ENCODE measurements at regions not wholly inside any gene's neighbourhood (a gene's known extent, or its start where the extent isn't known, plus 50 kb on each side); places are given as distances from the start of the nearest gene placed in this dataset.

DNA sequence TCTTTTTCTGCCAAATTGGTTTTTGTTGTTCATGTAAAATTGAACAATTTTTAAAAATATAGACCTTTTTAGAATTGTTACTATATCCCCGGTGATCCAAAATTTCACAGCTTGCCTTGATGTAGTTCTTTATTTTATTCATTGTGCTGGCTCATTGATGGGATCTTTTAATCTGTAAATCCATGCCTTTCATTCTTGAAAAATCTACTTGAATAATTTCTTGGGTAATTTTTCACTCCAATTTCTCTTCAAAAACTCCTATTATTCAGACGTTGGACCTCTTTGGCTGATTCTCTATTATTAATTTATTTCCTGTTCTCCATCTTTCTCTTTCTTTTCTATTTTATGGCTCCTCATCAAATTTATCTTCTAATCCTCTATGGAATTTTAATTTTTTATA is 476.1 kb upstream of the CITED2 start:
- TF ChIP-seq ZNF347 (CRISPR knock-in tag; IDR thresholded peaks at IDR 0.05; ENCODE audit: low read depth) (no peak), ZNF165 (CRISPR knock-in tag; IDR thresholded peaks at IDR 0.05; ENCODE audit: borderline replicate concordance) (no peak), MED1 (CRISPR knock-in tag; IDR thresholded peaks at IDR 0.05; ENCODE audit: borderline replicate concordance) (no peak), PTTG1 (tag; IDR thresholded peaks at IDR 0.05; ENCODE audit: low read depth) (no peak), U2AF1 (optimal IDR thresholded peaks at IDR 0.05; ENCODE audit: low read depth, low read length) (no peak), RFX5 (IDR thresholded peaks at IDR 0.05; ENCODE audit: low read depth, low read length) (no peak), TRIM28 (IDR thresholded peaks at IDR 0.05) (no peak), ZNF197 (CRISPR knock-in tag; IDR thresholded peaks at IDR 0.05; ENCODE audit: low read depth) (no peak), BMI1 (IDR thresholded peaks at IDR 0.05; ENCODE audit: low read length) (no peak), SMAD1 (IDR thresholded peaks at IDR 0.05; ENCODE audit: low read depth, low read length, partially characterized antibody) (no peak), MEF2A (IDR thresholded peaks at IDR 0.05; ENCODE audit: control insufficient read depth, low read depth, low read length) (no peak), FOXJ3 (CRISPR knock-in tag; IDR thresholded peaks at IDR 0.05) (no peak), NFE2L1 (tag; IDR thresholded peaks at IDR 0.05; ENCODE audit: borderline replicate concordance, low read depth) (no peak), ZNF124 (CRISPR knock-in tag; IDR thresholded peaks at IDR 0.05) (no peak), FOXK2 (conservative IDR thresholded peaks at IDR 0.05 in 1 of 2, IDR thresholded peaks at IDR 0.05 in 1 of 2; ENCODE audit: low read depth in 2 of 2) (no peak), JUNB (CRISPR knock-in tag; conservative IDR thresholded peaks at IDR 0.05) (no peak)
- TF ChIP-seq, protein P1, sequence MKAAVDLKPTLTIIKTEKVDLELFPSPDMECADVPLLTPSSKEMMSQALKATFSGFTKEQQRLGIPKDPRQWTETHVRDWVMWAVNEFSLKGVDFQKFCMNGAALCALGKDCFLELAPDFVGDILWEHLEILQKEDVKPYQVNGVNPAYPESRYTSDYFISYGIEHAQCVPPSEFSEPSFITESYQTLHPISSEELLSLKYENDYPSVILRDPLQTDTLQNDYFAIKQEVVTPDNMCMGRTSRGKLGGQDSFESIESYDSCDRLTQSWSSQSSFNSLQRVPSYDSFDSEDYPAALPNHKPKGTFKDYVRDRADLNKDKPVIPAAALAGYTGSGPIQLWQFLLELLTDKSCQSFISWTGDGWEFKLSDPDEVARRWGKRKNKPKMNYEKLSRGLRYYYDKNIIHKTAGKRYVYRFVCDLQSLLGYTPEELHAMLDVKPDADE (conservative IDR thresholded peaks at IDR 0.05; ENCODE audit: control insufficient read depth, low read depth, low read length), result no peak
- TF ChIP-seq, protein P2, sequence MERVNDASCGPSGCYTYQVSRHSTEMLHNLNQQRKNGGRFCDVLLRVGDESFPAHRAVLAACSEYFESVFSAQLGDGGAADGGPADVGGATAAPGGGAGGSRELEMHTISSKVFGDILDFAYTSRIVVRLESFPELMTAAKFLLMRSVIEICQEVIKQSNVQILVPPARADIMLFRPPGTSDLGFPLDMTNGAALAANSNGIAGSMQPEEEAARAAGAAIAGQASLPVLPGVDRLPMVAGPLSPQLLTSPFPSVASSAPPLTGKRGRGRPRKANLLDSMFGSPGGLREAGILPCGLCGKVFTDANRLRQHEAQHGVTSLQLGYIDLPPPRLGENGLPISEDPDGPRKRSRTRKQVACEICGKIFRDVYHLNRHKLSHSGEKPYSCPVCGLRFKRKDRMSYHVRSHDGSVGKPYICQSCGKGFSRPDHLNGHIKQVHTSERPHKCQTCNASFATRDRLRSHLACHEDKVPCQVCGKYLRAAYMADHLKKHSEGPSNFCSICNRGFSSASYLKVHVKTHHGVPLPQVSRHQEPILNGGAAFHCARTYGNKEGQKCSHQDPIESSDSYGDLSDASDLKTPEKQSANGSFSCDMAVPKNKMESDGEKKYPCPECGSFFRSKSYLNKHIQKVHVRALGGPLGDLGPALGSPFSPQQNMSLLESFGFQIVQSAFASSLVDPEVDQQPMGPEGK (CRISPR knock-in tag; IDR thresholded peaks at IDR 0.05; ENCODE audit: borderline replicate concordance), result no peak
- TF ChIP-seq, protein P3, sequence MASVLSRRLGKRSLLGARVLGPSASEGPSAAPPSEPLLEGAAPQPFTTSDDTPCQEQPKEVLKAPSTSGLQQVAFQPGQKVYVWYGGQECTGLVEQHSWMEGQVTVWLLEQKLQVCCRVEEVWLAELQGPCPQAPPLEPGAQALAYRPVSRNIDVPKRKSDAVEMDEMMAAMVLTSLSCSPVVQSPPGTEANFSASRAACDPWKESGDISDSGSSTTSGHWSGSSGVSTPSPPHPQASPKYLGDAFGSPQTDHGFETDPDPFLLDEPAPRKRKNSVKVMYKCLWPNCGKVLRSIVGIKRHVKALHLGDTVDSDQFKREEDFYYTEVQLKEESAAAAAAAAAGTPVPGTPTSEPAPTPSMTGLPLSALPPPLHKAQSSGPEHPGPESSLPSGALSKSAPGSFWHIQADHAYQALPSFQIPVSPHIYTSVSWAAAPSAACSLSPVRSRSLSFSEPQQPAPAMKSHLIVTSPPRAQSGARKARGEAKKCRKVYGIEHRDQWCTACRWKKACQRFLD (CRISPR knock-in tag; IDR thresholded peaks at IDR 0.05), result no peak
- no peak overlapping the region for H3K4me2 ChIP-seq (ENCODE audit: insufficient read depth, low read length)
- intact Hi-C loops (cut with micrococcal nuclease), result no loop called here
- CTCF ChIA-PET (ENCODE audit: low intra/inter-chr PET ratio), result interaction anchor here (0.6 kb wide), 1 partner anchor 160 kb away, joined by 3 read pairs; no protein-coding TSS in a partner anchor
- in situ Hi-C loops (cut with MboI), result no loop called here
- 59% methylated on average over 2 of the region's 2 CpGs for WGBS (ENCODE audit: insufficient coverage, low coverage, missing lambda C conversion rate)
- H3K79me2 ChIP-seq (ENCODE audit: control insufficient read depth, insufficient read depth, low read length), result no peaks in the 10 kb centered on the region
- DNase-seq (ENCODE audit: extremely low read depth in 1 of 4, low spot score in 3 of 4), result no peak
- H3K9me1 ChIP-seq (ENCODE audit: control insufficient read depth, insufficient read depth, low read length), result no peaks in the 10 kb centered on the region
- no peaks in the 10 kb centered on the region; a peak in 1 of 5 replicates for H3K4me1 ChIP-seq (replicated peaks in 1 of 2; ENCODE audit: control insufficient read depth in 2 of 2, insufficient read depth in 2 of 2, low read length in 2 of 2)
- H3K27me3 ChIP-seq (ENCODE audit: control insufficient read depth in 2 of 2, insufficient read depth in 2 of 2, low read length in 2 of 2), result no peaks in the 10 kb centered on the region
- H3K36me3 ChIP-seq (ENCODE audit: control insufficient read depth, insufficient read depth, low read length), result no peaks in the 10 kb centered on the region
- FAIRE-seq, result no peak
- no peak overlapping the region for H2AFZ ChIP-seq (ENCODE audit: low read depth, low read length)
- H3K9me3 ChIP-seq (replicated peaks; ENCODE audit: control insufficient read depth, insufficient read depth, low read depth, low read length), result peaks cover 2% of the 10 kb centered on the region; the same call in 1 of the 2 replicates
- H4K20me1 ChIP-seq (replicated peaks; ENCODE audit: control insufficient read depth, insufficient read depth, low read length), result no peaks in the 10 kb centered on the region
- ATAC-seq, result no peak
- no peak overlapping the region for H3K9ac ChIP-seq (ENCODE audit: insufficient read depth in 1 of 2, low read depth in 2 of 2, low read length in 2 of 2)
- no peak overlapping the region for H3K4me3 ChIP-seq
- POLR2A ChIA-PET, result no interaction called here
- no peak overlapping the region for H3K27ac ChIP-seq (ENCODE audit: extremely low read depth, low read depth, low read length)
- BruUV-seq (replicated peaks), result no TSS peak

Data from K562 (cell line).